ENCODE measurements at regions not wholly inside any gene's neighbourhood (a gene's known extent, or its start where the extent isn't known, plus 50 kb on each side); places are given as distances from the start of the nearest gene placed in this dataset.

- H3K27me3 ChIP-seq (ENCODE audit: insufficient read depth, poor library complexity, severe bottlenecking): no peaks in the 10 kb centered on the region
- no peak for TF ChIP-seq CTCF (IDR thresholded peaks at IDR 0.05; ENCODE audit: poor library complexity, severe bottlenecking)
- ATAC-seq (ENCODE audit: low read depth) (no peak), DNase-seq (ENCODE audit: low spot score) (no peak)
- no peak overlapping the region for H3K4me3 ChIP-seq (ENCODE audit: severe bottlenecking)
- no peaks in the 10 kb centered on the region for H3K36me3 ChIP-seq (ENCODE audit: low read depth)
- peaks cover 3% of the 10 kb centered on the region for H3K4me1 ChIP-seq (ENCODE audit: insufficient read depth, poor library complexity, severe bottlenecking)
- no peak overlapping the region for H3K27ac ChIP-seq (ENCODE audit: poor library complexity, severe bottlenecking)
- H3K9me3 ChIP-seq (ENCODE audit: severe bottlenecking): no peaks in the 10 kb centered on the region
Observed at GRCh38 chr20:58071991-58072390, 156.5 kb downstream of the ANKRD60 start.

GRCh38 chr20:58071298-58071697 lies 157.2 kb downstream of the ANKRD60 start:
- no peak for ATAC-seq (ENCODE audit: low read depth)
- no peak overlapping the region for H3K4me3 ChIP-seq (ENCODE audit: severe bottlenecking)
- TF ChIP-seq CTCF (IDR thresholded peaks at IDR 0.05; ENCODE audit: poor library complexity, severe bottlenecking): no peak

GRCh38 chr20:58070664-58071196 lies 157.7 kb downstream of the ANKRD60 start:
- no peak for TF ChIP-seq CTCF (IDR thresholded peaks at IDR 0.05; ENCODE audit: poor library complexity, severe bottlenecking)
- Histone ChIP-seq H3K36me3 (ENCODE audit: low read depth) (no peaks in the 10 kb centered on the region), H3K27ac (ENCODE audit: poor library complexity, severe bottlenecking) (no peak overlapping the region), H3K9me3 (ENCODE audit: severe bottlenecking) (no peaks in the 10 kb centered on the region), H3K4me3 (ENCODE audit: severe bottlenecking) (no peak overlapping the region), H3K4me1 (ENCODE audit: insufficient read depth, poor library complexity, severe bottlenecking) (peaks cover 10% of the 10 kb centered on the region), H3K27me3 (ENCODE audit: insufficient read depth, poor library complexity, severe bottlenecking) (no peaks in the 10 kb centered on the region)
- ATAC-seq (ENCODE audit: low read depth): no peak
- no peak for DNase-seq (ENCODE audit: low spot score)

More at GRCh38 chr20:58071298-58071697, 157.2 kb downstream of the ANKRD60 start:
- Histone ChIP-seq H3K27ac (ENCODE audit: poor library complexity, severe bottlenecking) (no peak overlapping the region), H3K9me3 (ENCODE audit: severe bottlenecking) (no peaks in the 10 kb centered on the region), H3K36me3 (ENCODE audit: low read depth) (no peaks in the 10 kb centered on the region), H3K4me1 (ENCODE audit: insufficient read depth, poor library complexity, severe bottlenecking) (peaks cover 5% of the 10 kb centered on the region), H3K27me3 (ENCODE audit: insufficient read depth, poor library complexity, severe bottlenecking) (no peaks in the 10 kb centered on the region)
- no peak for DNase-seq (ENCODE audit: low spot score)

- Histone ChIP-seq H3K27ac (ENCODE audit: poor library complexity, severe bottlenecking) (no peak overlapping the region), H3K9me3 (ENCODE audit: severe bottlenecking) (no peaks in the 10 kb centered on the region), H3K36me3 (ENCODE audit: low read depth) (no peaks in the 10 kb centered on the region), H3K4me3 (ENCODE audit: severe bottlenecking) (no peak overlapping the region), H3K4me1 (ENCODE audit: insufficient read depth, poor library complexity, severe bottlenecking) (peaks cover 17% of the 10 kb centered on the region), H3K27me3 (ENCODE audit: insufficient read depth, poor library complexity, severe bottlenecking) (no peaks in the 10 kb centered on the region)
- TF ChIP-seq CTCF (IDR thresholded peaks at IDR 0.05; ENCODE audit: poor library complexity, severe bottlenecking): no peak
- peak; percentile 77 for DNase-seq (ENCODE audit: low spot score)
- no peak for ATAC-seq (ENCODE audit: low read depth)
Observed at GRCh38 chr20:58069796-58070663, 158.4 kb downstream of the ANKRD60 start.

- TF ChIP-seq CTCF (IDR thresholded peaks at IDR 0.05; ENCODE audit: poor library complexity, severe bottlenecking): no peak
- no peak overlapping the region for H3K27ac ChIP-seq (ENCODE audit: poor library complexity, severe bottlenecking)
- H3K27me3 ChIP-seq (ENCODE audit: insufficient read depth, poor library complexity, severe bottlenecking): no peaks in the 10 kb centered on the region
- no peak overlapping the region for H3K4me3 ChIP-seq (ENCODE audit: severe bottlenecking)
- H3K9me3 ChIP-seq (ENCODE audit: severe bottlenecking): no peaks in the 10 kb centered on the region
- H3K36me3 ChIP-seq (ENCODE audit: low read depth): no peaks in the 10 kb centered on the region
- DNase-seq (ENCODE audit: low spot score) (peak; percentile 66), ATAC-seq (ENCODE audit: low read depth) (no peak)
- peaks cover 17% of the 10 kb centered on the region for H3K4me1 ChIP-seq (ENCODE audit: insufficient read depth, poor library complexity, severe bottlenecking)
Observed at GRCh38 chr20:58069207-58069606, 159.2 kb downstream of the ANKRD60 start.

Measured in RWPE2 (cell line).